HEK293T (cell line): ENCODE measurements at regions not wholly inside any gene's neighbourhood (a gene's known extent, or its start where the extent isn't known, plus 50 kb on each side); places are given as distances from the start of the nearest gene placed in this dataset.

ENCODE experiments used
- BHLHE40 ChIP-seq: fragments of 450-650 bp; IDR thresholded peaks from 2 replicates; pipeline ENCODE4 v1.6.1; 2016; ENCODE audit warnings: mild to moderate bottlenecking, moderate library complexity, borderline replicate concordance
- FOXA1 ChIP-seq: fragments of 450-650 bp; IDR thresholded peaks from 2 replicates; pipeline ENCODE4 v1.6.1; 2016; ENCODE audit warnings: mild to moderate bottlenecking
- FOXK2 ChIP-seq: fragments of 450-650 bp; IDR thresholded peaks from 2 replicates; pipeline ENCODE4 v1.6.1; 2016; ENCODE audit warnings: mild to moderate bottlenecking
- FOXM1 ChIP-seq: fragments of 450-650 bp; IDR thresholded peaks from 2 replicates; pipeline ENCODE4 v1.6.1; 2017; ENCODE audit warnings: mild to moderate bottlenecking, borderline replicate concordance
- L3MBTL2 ChIP-seq: fragments of 450-650 bp; conservative IDR thresholded peaks from 2 replicates; pipeline ENCODE4 v1.6.1; 2016; ENCODE audit warnings: mild to moderate bottlenecking
- LEF1 ChIP-seq: fragments of 450-650 bp; IDR thresholded peaks from 2 replicates; pipeline ENCODE4 v1.6.1; 2017; ENCODE audit warnings: mild to moderate bottlenecking, borderline replicate concordance
- NFRKB ChIP-seq: fragments of 450-650 bp; IDR thresholded peaks from 2 replicates; pipeline ENCODE4 v1.6.1; 2016; ENCODE audit warnings: mild to moderate bottlenecking, moderate library complexity
- PKNOX1 ChIP-seq: fragments of 450-650 bp; IDR thresholded peaks from 2 replicates; pipeline ENCODE4 v1.6.1; 2016
- SP1 ChIP-seq: fragments of 450-650 bp; IDR thresholded peaks from 2 replicates; pipeline ENCODE4 v1.6.1; 2017
- SUZ12 ChIP-seq: fragments of 450-650 bp; IDR thresholded peaks from 2 replicates; pipeline ENCODE4 v1.6.1; 2016; ENCODE audit warnings: mild to moderate bottlenecking
- TARDBP ChIP-seq: fragments of 450-650 bp; IDR thresholded peaks from 2 replicates; pipeline ENCODE4 v1.6.1; 2016

GRCh38 chr5:164671640-164672039, 1166.2 kb downstream of the MAT2B start:
- TF ChIP-seq NFRKB (no peak), SUZ12 (no peak), TARDBP (no peak), BHLHE40 (no peak), FOXA1 (no peak), SP1 (no peak), LEF1 (no peak), L3MBTL2 (no peak), PKNOX1 (no peak), FOXM1 (no peak), FOXK2 (no peak)
